ENCODE measurements at regions not wholly inside any gene's neighbourhood (a gene's known extent, or its start where the extent isn't known, plus 50 kb on each side); places are given as distances from the start of the nearest gene placed in this dataset.

GRCh38 chr1:194717941-194718340 lies 1531.5 kb upstream of the B3GALT2 start:
- TF ChIP-seq ZSCAN29 (IDR thresholded peaks at IDR 0.05) (no peak), MAX (IDR thresholded peaks at IDR 0.05; ENCODE audit: low read depth, low read length) (no peak), IRF4 (IDR thresholded peaks at IDR 0.05; ENCODE audit: low read depth, low read length) (no peak)
